ENCODE measurements at regions not wholly inside any gene's neighbourhood (a gene's known extent, or its start where the extent isn't known, plus 50 kb on each side); places are given as distances from the start of the nearest gene placed in this dataset.

DNA sequence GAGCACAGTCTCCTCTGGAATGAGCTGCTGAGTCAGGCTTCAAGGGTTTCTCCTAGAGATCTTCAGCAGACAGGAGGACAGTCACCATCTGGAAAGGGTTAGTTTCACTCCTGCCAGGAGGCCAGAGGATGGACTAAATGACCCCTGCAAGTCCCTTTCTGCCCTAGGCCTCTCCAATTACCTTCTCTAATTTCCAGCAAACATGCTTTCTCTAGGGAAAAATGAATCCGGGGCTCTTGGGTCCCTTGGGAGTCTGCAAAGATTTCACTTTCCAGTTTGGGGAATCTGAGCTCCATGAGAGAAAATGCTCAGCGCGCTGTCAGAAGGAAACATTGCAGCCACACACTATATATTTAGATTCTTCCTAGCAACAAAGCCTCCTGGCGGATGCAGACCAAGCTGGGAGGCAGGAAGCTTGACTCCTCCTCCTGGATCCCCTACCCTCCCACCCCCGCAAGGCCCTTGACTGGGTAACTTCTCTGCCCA lies 184.4 kb upstream of the CCND2 start:
- DNase-seq = no peak

More for the DNA sequence above, 184.4 kb upstream of the CCND2 start:
- ChIA-PET POLR2A (ENCODE audit: unreplicated experiment) (interaction anchor here (0.6 kb wide), 1 partner anchor 30 kb away, joined by 4 read pairs; no protein-coding TSS in a partner anchor), CTCF (no interaction called here)
- peak; percentile 65 for ATAC-seq (ENCODE audit: low read depth)
- H2AK5ac ChIP-seq (ENCODE audit: low read depth, low read length) = no peak overlapping the region
- H3K23ac ChIP-seq (ENCODE audit: low read depth, low read length) = no peak overlapping the region
- in situ Hi-C loops (cut with MboI; ENCODE audit: low sequenced_read_pairs) = no loop called here
- H2AFZ ChIP-seq (replicated peaks; ENCODE audit: low read length, poor library complexity) = no peak overlapping the region
- no peak overlapping the region for H3K4me3 ChIP-seq (ENCODE audit: insufficient read depth, low read depth, low read length)
- H4K91ac ChIP-seq (ENCODE audit: insufficient read depth, low read depth, low read length) = no peak overlapping the region
- no peak overlapping the region for H2BK15ac ChIP-seq (ENCODE audit: low read depth, low read length)
- H3K4me1 ChIP-seq (ENCODE audit: control insufficient read depth, insufficient read depth, low read length) = no peaks in the 10 kb centered on the region
- no peak overlapping the region for H3K4ac ChIP-seq (ENCODE audit: low read depth, low read length)
- intact Hi-C loops (cut with micrococcal nuclease) = no loop called here
- no peak overlapping the region for H3K18ac ChIP-seq (ENCODE audit: low read depth, low read length)
- no peak overlapping the region for H3K14ac ChIP-seq (replicated peaks; ENCODE audit: low read depth, low read length)
- TF ChIP-seq MAZ (IDR thresholded peaks at IDR 0.05; ENCODE audit: borderline replicate concordance, low read depth, low read length) (no peak), FOS (IDR thresholded peaks at IDR 0.05; ENCODE audit: low read depth, low read length) (no peak), RAD21 (IDR thresholded peaks at IDR 0.05; ENCODE audit: low read length) (no peak), MAFK (IDR thresholded peaks at IDR 0.05; ENCODE audit: low read depth, low read length) (no peak), CHD1 (IDR thresholded peaks at IDR 0.05; ENCODE audit: low read depth, low read length) (no peak), SMC3 (IDR thresholded peaks at IDR 0.05; ENCODE audit: low read depth, low read length) (no peak)
- TF ChIP-seq, protein P1, sequence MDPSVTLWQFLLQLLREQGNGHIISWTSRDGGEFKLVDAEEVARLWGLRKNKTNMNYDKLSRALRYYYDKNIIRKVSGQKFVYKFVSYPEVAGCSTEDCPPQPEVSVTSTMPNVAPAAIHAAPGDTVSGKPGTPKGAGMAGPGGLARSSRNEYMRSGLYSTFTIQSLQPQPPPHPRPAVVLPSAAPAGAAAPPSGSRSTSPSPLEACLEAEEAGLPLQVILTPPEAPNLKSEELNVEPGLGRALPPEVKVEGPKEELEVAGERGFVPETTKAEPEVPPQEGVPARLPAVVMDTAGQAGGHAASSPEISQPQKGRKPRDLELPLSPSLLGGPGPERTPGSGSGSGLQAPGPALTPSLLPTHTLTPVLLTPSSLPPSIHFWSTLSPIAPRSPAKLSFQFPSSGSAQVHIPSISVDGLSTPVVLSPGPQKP (IDR thresholded peaks at IDR 0.05; ENCODE audit: borderline replicate concordance, low read depth, low read length) = no peak
- H2BK20ac ChIP-seq (ENCODE audit: low read depth, low read length) = no peak overlapping the region
- H3K9me1 ChIP-seq (ENCODE audit: insufficient read depth, low read length) = no peaks in the 10 kb centered on the region
- dilution Hi-C loops (cut with HindIII; ENCODE audit: low sequenced_read_pairs, unreplicated experiment) = no loop called here
- no peak overlapping the region for H2BK5ac ChIP-seq (ENCODE audit: low read depth, low read length, poor library complexity, severe bottlenecking)
- no peak overlapping the region for H2AK9ac ChIP-seq (replicated peaks; ENCODE audit: low read depth, low read length, poor library complexity)
- H3K56ac ChIP-seq (ENCODE audit: extremely low read depth, insufficient read depth, low read length) = no peak overlapping the region
- no peaks in the 10 kb centered on the region for H3K79me1 ChIP-seq (ENCODE audit: low read depth in 1 of 2, low read length in 2 of 2)
- H4K20me1 ChIP-seq (ENCODE audit: insufficient read depth, low read length) = no peaks in the 10 kb centered on the region
- H3K27ac ChIP-seq (ENCODE audit: insufficient read depth, low read length) = no peak overlapping the region
- no peak overlapping the region for H2BK120ac ChIP-seq (ENCODE audit: low read depth, low read length)
- peaks cover 6% of the 10 kb centered on the region; the same call in 1 of the 2 replicates for H3K27me3 ChIP-seq (ENCODE audit: control insufficient read depth, insufficient read depth, low read length)
- WGBS, 2 experiments (ENCODE audit: extremely low coverage in 2 of 2, insufficient read length in 1 of 2) = no CpG with 5 or more reads among the region's 5 CpGs
- no peaks in the 10 kb centered on the region for H3K9me3 ChIP-seq (ENCODE audit: control insufficient read depth, insufficient read depth, low read length)
- H3K4me2 ChIP-seq (ENCODE audit: low read depth, low read length) = no peak overlapping the region; the same call in 1 of the 2 replicates
- no peak overlapping the region for H4K5ac ChIP-seq (ENCODE audit: low read depth, low read length)
- no peaks in the 10 kb centered on the region for H3K36me3 ChIP-seq (ENCODE audit: control insufficient read depth, insufficient read depth, low read length)
- no peak overlapping the region for H3K9ac ChIP-seq (ENCODE audit: low read depth, low read length)
- BruUV-seq (replicated peaks) = no TSS peak
- no peak overlapping the region for H4K8ac ChIP-seq (ENCODE audit: low read depth in 2 of 2, low read length in 2 of 2)

Data from IMR-90 (cell line).